Hindlimb muscle (tissue), 1 donor: ENCODE measurements at regions not wholly inside any gene's neighbourhood (a gene's known extent, or its start where the extent isn't known, plus 50 kb on each side); places are given as distances from the start of the nearest gene placed in this dataset.

ENCODE experiments used
- DNase-seq: peaks from one replicate; pipeline ENCODE4 v3.0.0-alpha.2; 2013

GRCh38 chr21:43301409-43302061 lies 125.4 kb downstream of the SIK1 start:
- DNase-seq: no peak

GRCh38 chr21:43300496-43301408 lies 126.2 kb downstream of the SIK1 start:
- peak; percentile 40 for DNase-seq

GRCh38 chr21:43299441-43300277 lies 127.3 kb downstream of the SIK1 start:
- no peak for DNase-seq

GRCh38 chr21:43298546-43299440 lies 128.1 kb downstream of the SIK1 start:
- DNase-seq: no peak

- no peak for DNase-seq
These were observed 128.9 kb downstream of the SIK1 start for GRCh38 chr21:43297989-43298388.

- DNase-seq: no peak
These were observed 128.7 kb downstream of the CRYAA start for GRCh38 chr21:43297391-43297981.

- no peak for DNase-seq
These were observed 126.5 kb downstream of the CRYAA start for GRCh38 chr21:43295066-43295958.

GRCh38 chr21:43294194-43294902 lies 125.5 kb downstream of the CRYAA start:
- DNase-seq: no peak

GRCh38 chr21:43292866-43293142 lies 124.0 kb downstream of the CRYAA start:
- no peak for DNase-seq

GRCh38 chr21:43292041-43292865 lies 123.4 kb downstream of the CRYAA start:
- DNase-seq: no peak

GRCh38 chr21:43291347-43291950 lies 122.6 kb downstream of the CRYAA start:
- no peak for DNase-seq

GRCh38 chr21:43290421-43291346 lies 121.9 kb downstream of the CRYAA start:
- peak; percentile 48 for DNase-seq

GRCh38 chr21:43289966-43290365 lies 121.2 kb downstream of the CRYAA start:
- DNase-seq: no peak

GRCh38 chr21:43289442-43289841 lies 120.6 kb downstream of the CRYAA start:
- DNase-seq: no peak

- DNase-seq: no peak
These were observed 119.3 kb downstream of the CRYAA start for GRCh38 chr21:43287795-43288755.

- DNase-seq: no peak
These were observed 118.4 kb downstream of the CRYAA start for GRCh38 chr21:43287111-43287760.
